ENCODE measurements at regions not wholly inside any gene's neighbourhood (a gene's known extent, or its start where the extent isn't known, plus 50 kb on each side); places are given as distances from the start of the nearest gene placed in this dataset.

- TF ChIP-seq, protein P1, sequence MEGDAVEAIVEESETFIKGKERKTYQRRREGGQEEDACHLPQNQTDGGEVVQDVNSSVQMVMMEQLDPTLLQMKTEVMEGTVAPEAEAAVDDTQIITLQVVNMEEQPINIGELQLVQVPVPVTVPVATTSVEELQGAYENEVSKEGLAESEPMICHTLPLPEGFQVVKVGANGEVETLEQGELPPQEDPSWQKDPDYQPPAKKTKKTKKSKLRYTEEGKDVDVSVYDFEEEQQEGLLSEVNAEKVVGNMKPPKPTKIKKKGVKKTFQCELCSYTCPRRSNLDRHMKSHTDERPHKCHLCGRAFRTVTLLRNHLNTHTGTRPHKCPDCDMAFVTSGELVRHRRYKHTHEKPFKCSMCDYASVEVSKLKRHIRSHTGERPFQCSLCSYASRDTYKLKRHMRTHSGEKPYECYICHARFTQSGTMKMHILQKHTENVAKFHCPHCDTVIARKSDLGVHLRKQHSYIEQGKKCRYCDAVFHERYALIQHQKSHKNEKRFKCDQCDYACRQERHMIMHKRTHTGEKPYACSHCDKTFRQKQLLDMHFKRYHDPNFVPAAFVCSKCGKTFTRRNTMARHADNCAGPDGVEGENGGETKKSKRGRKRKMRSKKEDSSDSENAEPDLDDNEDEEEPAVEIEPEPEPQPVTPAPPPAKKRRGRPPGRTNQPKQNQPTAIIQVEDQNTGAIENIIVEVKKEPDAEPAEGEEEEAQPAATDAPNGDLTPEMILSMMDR (IDR thresholded peaks at IDR 0.05) = no peak
- no peak for DNase-seq (ENCODE audit: low spot score)
- ATAC-seq (ENCODE audit: low FRiP score) = no peak
Observed at GRCh38 chr20:55667024-55667423, 338.3 kb downstream of the CBLN4 start.

DNA sequence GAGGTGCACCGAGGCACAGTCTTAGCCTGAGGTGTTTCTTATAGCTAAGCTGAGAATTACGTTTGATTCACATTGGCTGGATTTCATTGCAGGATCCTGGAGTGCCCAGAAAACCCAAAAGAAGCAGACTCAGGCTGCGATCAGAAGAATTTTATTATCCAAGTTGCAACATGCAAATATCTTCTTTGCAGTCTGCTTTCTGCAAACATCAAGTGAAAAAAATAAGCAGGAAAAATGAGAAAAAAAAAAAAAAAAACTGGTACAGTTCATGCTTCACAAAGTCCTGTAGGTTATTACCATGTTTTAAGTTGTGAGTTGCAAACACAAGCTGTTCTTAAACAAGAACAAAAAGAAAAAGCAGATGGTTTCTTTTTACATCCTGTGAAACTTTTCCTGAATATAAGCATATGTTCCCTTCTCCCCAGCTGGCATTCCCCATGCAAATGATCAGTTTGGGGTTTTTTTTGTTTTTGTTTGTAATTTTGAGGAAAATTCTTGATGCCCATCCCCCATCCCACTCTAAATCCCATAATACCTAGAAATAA is 349.0 kb downstream of the CBLN4 start:
- TF ChIP-seq, protein P1 (IDR thresholded peaks at IDR 0.05) = no peak
- ATAC-seq (ENCODE audit: low FRiP score) = no peak
- no peak for DNase-seq (ENCODE audit: low spot score)

DNA sequence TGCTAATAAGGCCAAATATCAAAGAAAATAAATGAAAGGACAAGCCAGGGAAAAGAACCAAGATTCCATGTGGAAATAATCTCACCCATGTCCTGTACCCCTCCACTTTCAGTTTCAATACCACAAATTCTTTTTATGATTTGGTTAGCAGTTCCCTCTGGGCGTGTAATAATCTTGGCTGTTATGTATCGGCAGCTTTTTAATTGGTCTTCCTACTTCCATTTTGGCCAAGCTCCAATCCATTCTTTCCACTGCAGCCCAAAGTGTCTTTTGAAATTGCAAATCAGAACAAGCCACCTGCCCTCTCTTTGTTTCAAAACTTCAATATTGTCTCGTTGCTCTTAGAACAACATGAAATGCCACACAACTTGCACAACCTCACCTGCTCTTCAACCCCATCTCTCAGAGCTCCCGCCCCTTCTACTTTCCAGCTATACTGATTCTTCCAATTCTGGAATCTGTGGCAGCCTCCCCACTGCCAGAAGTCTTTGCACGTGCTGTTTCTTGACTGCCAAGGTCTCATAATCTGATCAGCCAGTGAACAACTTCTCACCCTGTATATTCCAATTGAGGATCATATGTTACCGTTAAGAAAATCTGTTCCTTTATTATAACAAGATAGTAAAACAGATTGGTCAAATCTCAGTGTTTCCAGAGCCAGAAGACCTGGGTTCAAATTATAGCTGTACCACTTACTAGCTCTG is 354.5 kb downstream of the CBLN4 start:
- DNase-seq (ENCODE audit: low spot score) = no peak
- TF ChIP-seq, protein P1 (IDR thresholded peaks at IDR 0.05) = no peak

DNA sequence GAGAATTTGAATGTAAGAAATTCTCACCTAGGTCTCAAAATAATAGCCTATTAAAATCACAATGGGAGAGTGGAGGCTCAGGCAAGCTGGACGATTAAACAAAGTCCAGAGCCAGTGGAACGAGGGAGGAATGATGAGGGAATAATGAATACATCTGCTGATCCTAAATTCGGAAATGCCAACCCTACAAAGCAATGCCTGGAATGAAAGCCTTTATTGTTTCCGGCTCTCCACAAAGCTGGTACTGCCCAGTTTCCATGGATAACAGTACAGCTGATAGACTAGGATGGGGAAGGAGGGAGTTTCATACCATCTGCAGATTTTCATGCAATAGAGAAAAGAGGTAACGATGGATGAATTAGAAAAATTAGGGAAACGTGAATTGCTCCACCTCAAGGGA is 356.1 kb downstream of the CBLN4 start:
- TF ChIP-seq, protein P1 (IDR thresholded peaks at IDR 0.05) = no peak
- DNase-seq (ENCODE audit: low spot score) (no peak), ATAC-seq (ENCODE audit: low FRiP score) (no peak)

More for the DNA sequence above, 354.5 kb downstream of the CBLN4 start:
- no peak for ATAC-seq (ENCODE audit: low FRiP score)

DNA sequence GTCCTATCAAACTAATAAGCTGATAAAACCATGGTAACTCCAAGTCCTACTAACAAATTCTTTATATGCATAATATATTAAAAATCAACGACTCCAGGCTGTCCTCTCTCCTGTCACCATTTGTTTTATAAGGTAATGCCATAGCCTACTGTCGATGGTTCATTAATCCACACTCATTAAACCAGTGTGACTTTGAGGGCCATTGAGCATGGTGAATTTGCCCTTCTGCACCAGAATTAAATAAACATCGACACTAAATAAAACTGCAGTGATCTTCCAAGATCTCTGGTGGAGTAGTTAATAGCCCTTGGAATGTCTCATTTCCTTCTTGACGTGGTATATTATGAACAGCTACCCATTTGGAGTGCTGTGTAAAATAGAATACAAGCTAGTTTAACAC is 358.5 kb downstream of the CBLN4 start:
- ATAC-seq (ENCODE audit: low FRiP score) (no peak), DNase-seq (ENCODE audit: low spot score) (no peak)
- TF ChIP-seq, protein P1 (IDR thresholded peaks at IDR 0.05) = no peak

GRCh38 chr20:55641497-55641896 is 363.8 kb downstream of the CBLN4 start:
- DNase-seq (ENCODE audit: low spot score) = no peak
- TF ChIP-seq, protein P1 (IDR thresholded peaks at IDR 0.05) = no peak
- ATAC-seq (ENCODE audit: low FRiP score) = no peak

DNA sequence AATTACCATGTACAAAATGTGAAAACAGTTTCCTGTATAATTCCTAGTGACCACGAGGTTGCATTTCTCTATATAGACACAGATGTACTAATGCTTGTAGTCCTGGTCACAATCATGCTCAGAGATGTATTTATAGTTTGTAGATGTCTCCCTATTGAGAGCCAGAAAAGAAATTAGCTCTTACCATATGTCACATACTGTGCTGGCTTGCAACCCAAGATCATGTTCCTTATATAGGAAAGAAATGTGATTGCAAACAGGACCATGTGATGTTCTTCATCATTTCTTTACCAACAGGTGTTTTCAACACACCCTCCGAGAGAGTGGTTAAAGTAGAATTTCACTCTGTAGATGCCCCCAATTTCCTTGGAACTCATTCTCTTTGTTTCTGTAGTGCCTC is 369.4 kb downstream of the CBLN4 start:
- ATAC-seq (ENCODE audit: low FRiP score) (no peak), DNase-seq (ENCODE audit: low spot score) (no peak)
- TF ChIP-seq, protein P1 (IDR thresholded peaks at IDR 0.05) = no peak

Data from omental fat pad (tissue), 3 donors.